Immature natural killer cell (primary cell): ENCODE measurements at regions not wholly inside any gene's neighbourhood (a gene's known extent, or its start where the extent isn't known, plus 50 kb on each side); places are given as distances from the start of the nearest gene placed in this dataset.
"Not testable (repeated sequence)": the region's sequence is repeated elsewhere in the genome, so short reads cannot be mapped to it uniquely, and the experiment has no call there.

Source experiments
- DNase-seq, 3 donors: peaks; one replicate each; pipeline ENCODE4 v3.0.0; 2022; ENCODE audit warnings: mixed read lengths in 1 of 3
- H3K27ac Mint-ChIP-seq, 6 donors: one replicate each; pipeline ENCODE4 v1.8.0; 2020; ENCODE audit warnings: mixed read lengths in 6 of 6, mild to moderate bottlenecking in 5 of 6, inconsistent platforms in 4 of 6, moderate library complexity in 3 of 6
- H3K27me3 Mint-ChIP-seq, 3 donors: one replicate each; pipeline ENCODE4 v1.8.0; 2020 to 2021; ENCODE audit warnings: low read depth in 3 of 3, mild to moderate bottlenecking in 3 of 3, mixed read lengths in 3 of 3, moderate library complexity in 3 of 3, inconsistent platforms in 1 of 3
- H3K36me3 Mint-ChIP-seq, 3 donors: one replicate each; pipeline ENCODE4 v1.8.0; 2020; ENCODE audit warnings: mixed read lengths in 3 of 3, inconsistent platforms in 2 of 3, mild to moderate bottlenecking in 2 of 3
- H3K4me1 Mint-ChIP-seq, 2 donors: one replicate each; pipeline ENCODE4 v1.8.0; 2020; ENCODE audit warnings: inconsistent platforms in 2 of 2, mild to moderate bottlenecking in 2 of 2, mixed read lengths in 2 of 2, moderate library complexity in 1 of 2
- H3K4me3 Mint-ChIP-seq, 5 donors: one replicate each; pipeline ENCODE4 v1.8.0; 2020; ENCODE audit warnings: mild to moderate bottlenecking in 5 of 5, mixed read lengths in 5 of 5, inconsistent platforms in 3 of 5, moderate library complexity in 3 of 5
- H3K9me3 Mint-ChIP-seq, 6 donors: one replicate each; pipeline ENCODE4 v1.8.0; 2020; ENCODE audit warnings: mild to moderate bottlenecking in 6 of 6, mixed read lengths in 6 of 6, inconsistent platforms in 4 of 6, moderate library complexity in 3 of 6

DNA sequence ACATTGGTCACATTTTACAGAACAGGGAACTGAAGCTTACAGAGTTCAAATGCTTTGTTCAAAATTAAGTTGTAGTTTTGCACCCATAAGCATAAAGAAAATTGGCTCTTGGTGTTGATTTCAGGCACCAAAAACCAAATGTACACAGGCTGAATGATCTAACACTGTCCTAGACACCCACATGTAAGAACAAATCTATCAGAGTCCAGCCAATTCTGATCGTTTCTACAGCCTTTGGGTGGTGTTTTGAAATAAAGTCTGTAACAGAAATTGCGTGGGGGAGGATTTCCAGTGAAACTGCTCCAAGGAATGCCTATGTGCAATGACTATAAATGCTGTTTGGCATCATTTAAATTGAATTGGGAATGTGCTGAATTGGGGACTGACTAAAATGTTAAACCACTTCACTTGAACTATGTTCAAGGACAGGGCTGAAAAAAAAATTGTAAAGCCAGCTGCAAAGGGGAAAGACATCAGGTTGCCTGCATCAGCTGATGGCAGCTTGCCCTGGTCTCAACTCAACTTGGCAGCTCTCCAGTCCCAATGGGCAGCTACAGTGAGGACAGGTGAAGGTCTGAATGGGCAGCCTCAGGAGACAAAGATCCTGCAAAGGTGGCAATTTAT, 92.2 kb upstream of the TRPC7 start:
- Mint-ChIP-seq H3K4me3 (no peak overlapping the region), H3K36me3 (no peaks in the 10 kb centered on the region), H3K27me3 (no peaks in the 10 kb centered on the region), H3K4me1 (no peaks in the 10 kb centered on the region), H3K27ac (no peak overlapping the region), H3K9me3 (peaks cover 0 to 12% (median 3%) of the 10 kb centered on the region in 6 donors)
- no peak for DNase-seq

DNA sequence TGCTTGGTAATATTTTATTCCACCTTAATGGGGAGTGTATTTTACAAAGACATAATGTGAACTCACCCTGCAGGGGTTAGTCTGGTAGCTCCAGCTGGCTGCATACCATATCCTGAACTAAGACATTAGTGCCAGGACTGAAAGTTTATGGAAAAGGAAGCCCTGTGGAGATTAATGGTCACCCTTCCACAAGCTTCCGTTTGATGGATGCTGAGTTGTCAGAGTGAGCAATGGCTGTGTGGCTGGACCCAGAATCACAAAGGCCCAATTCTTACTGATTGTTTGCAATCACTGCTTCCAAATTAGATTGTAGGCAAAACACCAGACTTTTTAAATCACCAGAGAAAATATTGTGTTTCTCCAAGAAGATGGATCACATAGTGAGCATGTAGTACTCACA, 90.1 kb upstream of the TRPC7 start:
- H3K27ac Mint-ChIP-seq, result no peak overlapping the region
- no peaks in the 10 kb centered on the region for H3K4me1 Mint-ChIP-seq
- no peak overlapping the region for H3K4me3 Mint-ChIP-seq
- H3K9me3 Mint-ChIP-seq, result peaks cover 0 to 8% (median 3%) of the 10 kb centered on the region in 6 donors
- no peaks in the 10 kb centered on the region for H3K27me3 Mint-ChIP-seq
- no peak for DNase-seq
- H3K36me3 Mint-ChIP-seq, result no peaks in the 10 kb centered on the region

DNA sequence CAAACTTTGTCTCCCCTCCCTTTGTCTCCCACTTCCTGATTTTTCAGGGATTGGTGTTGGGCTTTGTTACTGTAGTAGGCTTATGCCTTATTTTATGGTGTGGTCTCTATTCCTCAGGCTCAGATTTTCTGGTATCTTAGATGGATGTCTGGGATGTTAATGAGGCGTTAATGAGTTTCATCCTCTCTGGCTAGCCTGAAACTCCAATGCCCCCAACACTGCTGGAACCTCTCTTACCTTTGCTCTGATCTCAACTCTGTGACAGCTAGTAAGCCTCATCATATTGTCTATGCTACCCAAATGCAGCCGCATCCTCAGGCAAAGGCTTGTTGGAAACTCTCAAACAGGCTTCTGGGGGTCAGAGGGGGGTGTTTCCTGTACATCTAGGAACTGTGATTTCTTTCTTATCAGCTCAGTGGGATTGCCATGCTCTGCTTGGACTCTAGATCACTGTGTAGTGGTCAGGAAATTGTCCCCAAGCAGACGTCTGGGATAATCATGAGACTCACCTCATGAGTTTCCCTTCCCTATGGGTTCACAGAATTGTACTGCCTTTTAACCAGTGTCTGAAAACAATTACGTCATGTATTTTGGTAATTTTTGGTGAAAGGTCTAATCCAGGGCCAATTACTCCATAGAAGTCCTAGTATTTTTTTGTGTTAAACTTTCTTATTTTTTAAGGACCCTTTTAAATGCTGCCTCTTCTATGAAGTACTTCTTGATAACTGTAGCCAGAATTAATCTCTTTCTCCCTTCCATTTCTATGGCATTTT, 88.8 kb upstream of the TRPC7 start:
- Mint-ChIP-seq H3K36me3 (no peaks in the 10 kb centered on the region), H3K9me3 (peaks cover 0 to 14% (median 2%) of the 10 kb centered on the region in 6 donors), H3K27ac (no peak overlapping the region), H3K27me3 (no peaks in the 10 kb centered on the region), H3K4me3 (no peak overlapping the region), H3K4me1 (no peaks in the 10 kb centered on the region)
- no peak for DNase-seq

GRCh38 chr5:136453199-136453598, 87.9 kb upstream of the TRPC7 start:
- Mint-ChIP-seq H3K36me3 (no peaks in the 10 kb centered on the region), H3K27me3 (no peaks in the 10 kb centered on the region)

GRCh38 chr5:136447576-136447975, 82.2 kb upstream of the TRPC7 start:
- not testable (repeated sequence) for H3K36me3 Mint-ChIP-seq, H3K27ac Mint-ChIP-seq, H3K27me3 Mint-ChIP-seq, H3K4me3 Mint-ChIP-seq, H3K4me1 Mint-ChIP-seq, DNase-seq
- H3K9me3 Mint-ChIP-seq, result peaks cover 2 to 44% (median 6%) of the 10 kb centered on the region in 6 donors

More at GRCh38 chr5:136453199-136453598, 87.9 kb upstream of the TRPC7 start:
- no peak for DNase-seq
- no peak overlapping the region for H3K27ac Mint-ChIP-seq
- H3K9me3 Mint-ChIP-seq, result peaks cover 0 to 18% (median 2%) of the 10 kb centered on the region in 6 donors
- H3K4me1 Mint-ChIP-seq, result no peaks in the 10 kb centered on the region
- no peak overlapping the region for H3K4me3 Mint-ChIP-seq

DNA sequence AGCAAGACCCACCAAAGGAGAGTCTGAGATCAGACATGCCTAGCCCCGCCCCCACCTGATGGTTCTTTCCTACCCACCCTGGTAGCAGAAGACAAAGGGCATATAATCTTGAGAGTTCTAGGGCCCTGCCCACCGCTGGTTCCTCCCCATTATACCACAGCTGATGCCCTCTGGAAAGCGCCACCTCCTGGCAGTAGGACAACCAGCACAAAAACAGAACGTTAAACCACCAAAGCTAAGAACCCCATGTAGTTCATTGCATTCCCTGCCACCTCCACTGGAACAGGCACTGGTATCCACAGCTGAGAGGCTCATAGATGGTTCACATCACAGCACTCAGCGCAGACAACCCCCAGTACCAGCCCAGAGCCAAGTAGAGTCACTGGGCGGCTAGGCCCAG, 81.2 kb upstream of the TRPC7 start:
- Mint-ChIP-seq H3K27ac (no peak overlapping the region), H3K4me1 (no peaks in the 10 kb centered on the region), H3K4me3 (no peak overlapping the region), H3K27me3 (peaks cover 0 to 2% (median 0%) of the 10 kb centered on the region in 3 donors), H3K36me3 (no peaks in the 10 kb centered on the region), H3K9me3 (peaks cover 2 to 44% (median 6%) of the 10 kb centered on the region in 6 donors)
- no peak for DNase-seq

DNA sequence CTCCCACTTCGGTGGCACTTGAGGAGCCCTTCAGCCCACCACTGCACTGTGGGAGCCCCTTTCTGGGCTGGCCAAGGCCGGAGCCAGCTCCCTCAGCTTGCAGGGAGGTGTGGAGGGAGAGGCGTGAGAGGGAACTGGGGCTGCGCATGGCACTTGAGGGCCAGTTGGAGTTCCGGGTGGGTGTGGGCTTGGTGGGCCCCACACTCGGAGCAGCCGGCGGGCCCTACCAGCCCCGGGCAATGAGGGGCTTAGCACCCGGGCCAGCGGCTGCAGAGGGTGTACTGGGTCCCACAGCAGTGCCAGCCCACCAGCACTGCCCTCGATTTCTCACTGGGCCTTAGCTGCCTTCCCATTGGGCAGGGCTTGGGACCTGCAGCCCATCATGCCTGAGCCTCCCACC, 78.8 kb upstream of the TRPC7 start:
- H3K27ac Mint-ChIP-seq, result not testable (repeated sequence)
- peaks cover 2 to 29% (median 4%) of the 10 kb centered on the region in 6 donors for H3K9me3 Mint-ChIP-seq

DNA sequence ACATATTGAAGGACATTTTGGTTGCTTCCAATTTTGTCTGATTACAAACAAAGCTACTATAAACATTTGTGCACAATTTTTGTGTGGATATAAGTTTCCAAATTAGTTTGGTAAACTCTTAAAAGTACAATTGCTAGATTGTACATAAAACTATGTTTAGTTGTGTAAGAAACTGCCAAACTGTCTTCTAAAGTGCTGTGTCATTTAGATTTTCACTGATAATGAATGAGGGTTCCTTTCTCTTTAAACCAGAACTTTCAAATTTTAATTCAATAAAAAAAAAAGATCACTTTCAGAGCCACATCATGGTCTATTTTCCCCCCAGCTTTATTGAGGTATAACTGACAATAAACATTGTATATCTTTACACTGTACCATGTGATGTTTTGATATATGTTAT, 74.0 kb upstream of the TRPC7 start:
- H3K4me1 Mint-ChIP-seq, result no peaks in the 10 kb centered on the region

More for the DNA sequence above, 78.8 kb upstream of the TRPC7 start:
- not testable (repeated sequence) for H3K27me3 Mint-ChIP-seq, H3K4me3 Mint-ChIP-seq, H3K4me1 Mint-ChIP-seq, H3K36me3 Mint-ChIP-seq, DNase-seq

DNA sequence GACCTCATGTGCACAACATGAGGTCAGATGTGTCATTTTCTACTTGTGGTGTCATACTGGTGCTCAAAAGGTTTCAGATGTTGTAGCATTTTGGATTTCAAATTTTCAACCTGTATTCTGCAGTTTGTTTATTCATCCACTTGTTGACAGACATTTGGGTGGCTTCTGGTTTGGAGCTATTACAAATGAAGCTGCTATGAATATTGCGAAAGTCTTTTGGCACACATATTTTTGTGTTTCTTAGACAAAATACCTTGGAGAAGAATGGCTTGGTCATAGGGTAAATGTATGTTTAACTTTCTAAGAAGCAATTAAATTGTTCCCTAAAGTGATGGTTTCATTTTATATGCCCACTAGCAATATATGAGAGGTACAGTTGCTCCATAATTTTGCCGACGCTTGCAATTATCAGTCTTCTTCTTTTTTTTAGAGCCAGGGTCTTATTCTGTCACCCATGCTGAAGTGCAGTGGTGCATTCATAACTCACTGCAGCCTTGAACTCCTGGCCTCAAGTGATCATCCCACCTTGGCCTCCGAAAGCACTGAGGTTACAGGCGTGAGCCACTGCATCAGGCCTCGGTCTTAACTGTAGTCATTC, 70.7 kb upstream of the TRPC7 start:
- Mint-ChIP-seq H3K4me1 (no peaks in the 10 kb centered on the region), H3K36me3 (no peaks in the 10 kb centered on the region), H3K27me3 (peaks cover 0 to 3% (median 0%) of the 10 kb centered on the region in 3 donors), H3K9me3 (peaks cover 0 to 11% (median 0%) of the 10 kb centered on the region in 6 donors), H3K4me3 (no peak overlapping the region), H3K27ac (no peak overlapping the region)
- no peak for DNase-seq

More for the DNA sequence above, 74.0 kb upstream of the TRPC7 start:
- no peak for DNase-seq
- Mint-ChIP-seq H3K4me3 (no peak overlapping the region), H3K9me3 (peaks cover 0 to 9% (median under 1%) of the 10 kb centered on the region in 6 donors), H3K36me3 (no peaks in the 10 kb centered on the region), H3K27me3 (peaks cover 0 to 4% (median 0%) of the 10 kb centered on the region in 3 donors), H3K27ac (no peak overlapping the region)

- peaks cover 0 to 11% (median 0%) of the 10 kb centered on the region in 6 donors for H3K9me3 Mint-ChIP-seq
- peaks cover 0 to 3% (median 0%) of the 10 kb centered on the region in 3 donors for H3K27me3 Mint-ChIP-seq
- no peak for DNase-seq
- H3K36me3 Mint-ChIP-seq, result no peaks in the 10 kb centered on the region
- H3K4me1 Mint-ChIP-seq, result no peaks in the 10 kb centered on the region
- H3K4me3 Mint-ChIP-seq, result no peak overlapping the region
- no peak overlapping the region for H3K27ac Mint-ChIP-seq
These were observed 69.5 kb upstream of the TRPC7 start for GRCh38 chr5:136434795-136435194.

GRCh38 chr5:136432705-136433104, 67.4 kb upstream of the TRPC7 start:
- Mint-ChIP-seq H3K27ac (no peak overlapping the region), H3K9me3 (peaks cover 0 to 11% (median 0%) of the 10 kb centered on the region in 6 donors), H3K27me3 (peaks cover 0 to 3% (median 0%) of the 10 kb centered on the region in 3 donors), H3K4me3 (no peak overlapping the region), H3K36me3 (no peaks in the 10 kb centered on the region), H3K4me1 (no peaks in the 10 kb centered on the region)
- no peak for DNase-seq

DNA sequence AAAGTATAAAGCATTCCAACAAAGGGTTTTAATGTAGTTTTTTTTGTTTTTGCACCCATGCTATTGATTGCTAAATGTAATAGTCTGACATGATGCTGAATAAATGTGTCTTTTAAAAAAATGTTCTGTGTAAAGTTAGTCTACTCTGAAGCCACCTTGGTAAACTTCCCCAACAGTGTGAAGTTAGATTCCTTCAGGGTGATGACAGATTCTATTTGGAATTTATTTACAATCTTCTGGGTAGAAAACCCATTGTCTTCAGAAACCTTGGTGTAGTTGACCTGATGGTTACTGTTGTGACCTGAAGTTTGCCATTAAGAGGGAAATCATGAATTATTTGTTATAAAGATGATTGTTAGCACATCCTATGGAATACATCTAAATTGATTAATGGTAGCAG, 64.7 kb upstream of the TRPC7 start:
- Mint-ChIP-seq H3K4me1 (no peaks in the 10 kb centered on the region), H3K9me3 (peaks cover 0 to 11% (median 1%) of the 10 kb centered on the region in 6 donors), H3K4me3 (no peak overlapping the region), H3K36me3 (no peaks in the 10 kb centered on the region), H3K27me3 (peaks cover 0 to 2% (median 0%) of the 10 kb centered on the region in 3 donors), H3K27ac (no peak overlapping the region)
- DNase-seq, result no peak

GRCh38 chr5:136427426-136427825, 62.1 kb upstream of the TRPC7 start:
- Mint-ChIP-seq H3K36me3 (no peaks in the 10 kb centered on the region), H3K9me3 (peaks cover 0 to 8% (median 0%) of the 10 kb centered on the region in 6 donors), H3K27me3 (peaks cover 0 to 2% (median 0%) of the 10 kb centered on the region in 3 donors), H3K27ac (no peak overlapping the region), H3K4me3 (no peak overlapping the region), H3K4me1 (no peaks in the 10 kb centered on the region)
- no peak for DNase-seq

DNA sequence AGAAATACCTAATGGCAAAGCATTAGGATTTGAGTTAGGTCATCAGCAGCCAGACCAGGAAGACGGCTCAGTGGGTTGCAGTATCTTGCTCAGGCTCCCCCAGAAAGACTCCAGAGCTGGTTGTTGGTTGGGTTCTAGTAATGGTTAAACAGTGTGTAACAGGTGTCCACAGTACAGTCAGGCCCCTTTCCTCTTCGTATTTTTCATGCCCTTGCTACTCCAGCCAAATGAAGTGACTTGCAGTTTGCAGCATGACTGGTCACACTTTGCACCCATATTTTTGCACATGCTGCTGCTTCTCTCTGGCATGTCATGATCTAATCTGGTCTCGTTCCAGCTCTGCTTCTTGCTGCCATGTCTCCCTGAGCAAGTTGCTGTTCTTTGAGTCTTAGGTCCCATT, 60.6 kb upstream of the TRPC7 start:
- peaks cover 0 to 2% (median 0%) of the 10 kb centered on the region in 3 donors for H3K27me3 Mint-ChIP-seq
- peaks cover 0 to 5% (median 0%) of the 10 kb centered on the region in 6 donors for H3K9me3 Mint-ChIP-seq
- H3K4me1 Mint-ChIP-seq, result no peaks in the 10 kb centered on the region
- DNase-seq, result no peak
- no peaks in the 10 kb centered on the region for H3K36me3 Mint-ChIP-seq
- no peak overlapping the region for H3K27ac Mint-ChIP-seq
- H3K4me3 Mint-ChIP-seq, result no peak overlapping the region
